OCI-LY3 (cell line): ENCODE measurements at regions not wholly inside any gene's neighbourhood (a gene's known extent, or its start where the extent isn't known, plus 50 kb on each side); places are given as distances from the start of the nearest gene placed in this dataset.

Source experiments
- EZH2phosphoT487 ChIP-seq: fragments of 200-600 bp; shearing (Covaris generic); IDR thresholded peaks from 2 replicates; pipeline ENCODE4 v1.6.1; 2018; ENCODE audit warnings: antibody characterized with exemption, mixed run types, low read depth
- TF ChIP-seq, protein P1 (sequence below): fragments of 200-600, 300-600 bp; sonication (generic); IDR thresholded peaks from 2 replicates; pipeline ENCODE4 v1.5.1; 2014; ENCODE audit warnings: antibody characterized with exemption, low read length, low read depth

DNA sequence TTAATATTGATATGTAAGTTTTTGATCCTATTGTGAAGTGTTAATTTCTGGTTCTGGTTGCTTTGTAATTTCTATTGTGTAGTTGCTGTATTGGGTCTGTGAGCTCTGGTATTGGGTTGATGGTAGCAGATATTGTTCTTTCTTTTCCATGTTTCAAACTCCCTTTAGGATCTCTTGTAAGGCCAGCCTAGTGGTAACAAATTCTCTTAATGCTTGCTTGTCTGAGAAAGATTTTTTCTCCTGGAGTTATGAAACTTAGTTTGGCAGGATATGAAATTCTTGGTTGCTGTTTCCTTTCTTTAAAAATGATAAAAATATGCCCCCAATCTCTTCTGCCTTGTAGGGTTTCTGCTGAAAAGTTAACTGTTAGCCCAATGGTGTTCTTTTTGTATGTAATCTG, 268.6 kb upstream of the PLSCR5 start:
- TF ChIP-seq, protein P1, sequence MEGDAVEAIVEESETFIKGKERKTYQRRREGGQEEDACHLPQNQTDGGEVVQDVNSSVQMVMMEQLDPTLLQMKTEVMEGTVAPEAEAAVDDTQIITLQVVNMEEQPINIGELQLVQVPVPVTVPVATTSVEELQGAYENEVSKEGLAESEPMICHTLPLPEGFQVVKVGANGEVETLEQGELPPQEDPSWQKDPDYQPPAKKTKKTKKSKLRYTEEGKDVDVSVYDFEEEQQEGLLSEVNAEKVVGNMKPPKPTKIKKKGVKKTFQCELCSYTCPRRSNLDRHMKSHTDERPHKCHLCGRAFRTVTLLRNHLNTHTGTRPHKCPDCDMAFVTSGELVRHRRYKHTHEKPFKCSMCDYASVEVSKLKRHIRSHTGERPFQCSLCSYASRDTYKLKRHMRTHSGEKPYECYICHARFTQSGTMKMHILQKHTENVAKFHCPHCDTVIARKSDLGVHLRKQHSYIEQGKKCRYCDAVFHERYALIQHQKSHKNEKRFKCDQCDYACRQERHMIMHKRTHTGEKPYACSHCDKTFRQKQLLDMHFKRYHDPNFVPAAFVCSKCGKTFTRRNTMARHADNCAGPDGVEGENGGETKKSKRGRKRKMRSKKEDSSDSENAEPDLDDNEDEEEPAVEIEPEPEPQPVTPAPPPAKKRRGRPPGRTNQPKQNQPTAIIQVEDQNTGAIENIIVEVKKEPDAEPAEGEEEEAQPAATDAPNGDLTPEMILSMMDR: no peak
- no peak for TF ChIP-seq EZH2phosphoT487
